NCI-H2196 (cell line): ENCODE measurements at regions not wholly inside any gene's neighbourhood (a gene's known extent, or its start where the extent isn't known, plus 50 kb on each side); places are given as distances from the start of the nearest gene placed in this dataset.

Experiments used
- DNase-seq: peaks from one replicate; lab custom pipeline; 2025; ENCODE audit not compliant: unreplicated experiment; lab: John Stamatoyannopoulos, UW

- no peak for DNase-seq
Observed at GRCh38 chr13:79678100-79678499, 197.1 kb downstream of the NDFIP2 start.

GRCh38 chr13:79675931-79676660, 195.1 kb downstream of the NDFIP2 start:
- DNase-seq, result no peak

GRCh38 chr13:79674765-79675515, 194.0 kb downstream of the NDFIP2 start:
- no peak for DNase-seq

DNA sequence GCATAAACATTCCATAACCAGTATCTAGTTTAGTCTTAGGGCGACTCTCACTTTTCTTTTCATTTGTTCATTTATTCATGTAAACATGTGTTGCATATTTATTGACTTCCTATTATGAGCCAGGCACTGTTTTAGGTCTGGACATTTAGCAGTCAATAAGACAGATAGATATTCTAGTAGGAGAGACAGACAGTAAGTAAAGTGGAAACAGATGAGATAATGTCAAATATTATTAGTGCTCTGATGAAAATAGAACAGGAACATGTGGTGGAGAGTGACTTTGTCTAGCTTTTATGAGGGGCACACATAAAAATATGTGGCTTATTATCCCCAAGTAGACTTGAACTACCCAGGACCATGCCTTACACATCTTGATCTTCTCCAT, 193.0 kb downstream of the NDFIP2 start:
- no peak for DNase-seq

DNA sequence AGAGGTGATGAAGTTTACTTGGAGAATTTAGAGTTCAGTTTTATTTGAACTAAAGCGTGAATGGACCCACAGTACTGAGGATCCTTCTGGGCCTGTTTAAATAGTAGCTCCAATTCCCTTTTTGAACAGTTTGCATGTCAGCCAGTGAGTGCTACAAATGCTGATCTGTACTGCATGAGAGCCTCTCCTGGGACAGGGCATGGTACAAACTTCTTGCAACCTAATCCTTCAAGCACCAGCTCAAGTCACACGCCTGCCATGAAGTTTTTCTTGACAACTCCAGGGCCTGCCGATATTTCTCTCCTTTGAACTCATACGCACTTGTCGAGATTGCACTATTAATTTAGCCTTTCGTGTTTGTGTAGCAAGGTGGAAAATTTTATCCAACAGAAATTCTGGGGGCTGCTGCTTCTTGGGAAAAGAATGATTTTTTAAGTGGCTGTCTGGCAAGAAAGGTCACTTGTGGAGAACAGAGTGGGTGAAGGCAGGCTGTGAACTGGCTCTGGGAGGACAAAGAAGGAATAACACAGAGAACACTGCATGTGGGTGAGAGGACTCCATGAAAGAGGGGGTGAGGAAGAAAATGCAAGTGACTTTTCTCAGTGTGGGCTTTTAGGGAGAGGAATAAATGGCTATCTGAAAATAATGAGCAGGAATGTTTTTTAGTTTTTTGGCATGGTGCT, 192.5 kb downstream of the NDFIP2 start:
- no peak for DNase-seq

- DNase-seq, result no peak
Observed at GRCh38 chr13:79671420-79671819, 190.5 kb downstream of the NDFIP2 start.

DNA sequence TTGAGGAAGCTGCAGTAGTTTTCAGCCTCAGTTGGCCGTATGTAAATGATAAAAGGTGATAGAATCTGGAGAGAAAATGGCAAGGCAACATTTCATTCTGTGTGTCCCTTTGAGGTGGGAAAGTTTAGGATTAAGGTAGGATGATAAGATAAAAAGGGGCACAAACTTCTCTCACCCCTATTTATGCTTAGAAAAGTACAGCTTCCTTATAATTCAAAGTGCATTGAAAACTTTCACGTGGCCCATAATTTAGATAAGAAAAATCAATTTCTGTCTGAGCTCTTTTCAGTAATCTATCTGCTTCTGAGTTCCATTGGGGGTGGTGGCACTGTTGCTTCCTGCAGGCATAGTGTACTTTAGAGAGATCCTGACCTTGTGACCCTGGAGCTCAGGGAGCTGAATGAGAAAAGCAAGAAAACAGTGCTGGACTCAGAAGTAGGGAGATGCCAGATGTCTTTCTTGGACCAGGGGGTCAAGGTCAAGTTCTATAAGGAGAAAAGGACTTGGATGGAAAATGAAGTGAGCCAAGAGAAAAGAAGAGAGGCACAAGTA, 187.3 kb downstream of the NDFIP2 start:
- no peak for DNase-seq

DNA sequence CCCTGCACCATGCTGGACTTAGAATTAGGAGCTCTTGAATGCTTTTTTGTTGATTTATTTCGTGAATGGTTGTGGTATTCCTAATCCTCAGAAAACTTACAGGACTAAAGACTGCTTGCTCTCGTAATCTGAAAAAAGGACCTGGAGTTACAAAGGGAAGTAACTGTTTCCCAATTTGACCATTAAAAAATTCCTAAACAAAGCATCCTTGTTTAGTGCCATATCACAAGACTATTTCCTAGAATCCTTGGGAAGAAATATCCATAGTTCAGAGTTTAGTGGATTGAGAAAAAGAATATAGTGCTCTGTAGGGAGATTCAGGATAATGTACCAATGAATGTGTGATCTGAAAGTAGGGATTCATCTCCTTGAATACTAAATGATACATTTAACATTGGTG, 186.8 kb downstream of the NDFIP2 start:
- no peak for DNase-seq

DNA sequence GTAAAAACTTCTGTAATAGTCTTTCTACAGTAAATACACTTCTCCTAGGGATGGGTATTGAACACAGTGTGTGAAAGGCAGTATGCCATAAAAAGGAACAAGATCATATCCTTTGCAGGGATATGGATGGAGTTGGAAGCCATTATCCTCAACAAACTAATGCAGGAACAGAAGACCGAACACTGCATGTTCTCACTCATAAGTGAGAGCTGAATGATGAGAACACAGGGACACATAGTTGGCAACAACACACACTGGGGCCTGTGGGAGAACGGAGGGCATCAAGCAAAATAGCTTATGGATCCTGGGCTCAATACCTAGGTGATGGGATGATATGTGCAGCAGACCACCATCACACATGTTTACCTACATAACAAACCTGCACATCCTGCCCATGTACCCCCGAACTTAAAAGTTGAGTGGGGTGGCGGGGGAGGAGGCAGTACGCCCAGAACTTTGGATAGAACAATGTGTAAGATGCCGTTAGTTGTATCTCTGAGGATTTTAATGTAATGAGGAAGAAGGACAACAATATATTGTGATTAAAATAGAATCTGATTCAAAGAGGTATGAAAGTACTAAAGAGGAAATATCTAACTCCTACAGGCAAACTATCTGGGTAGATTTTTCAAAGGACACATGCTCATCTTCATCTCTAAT, 183.2 kb downstream of the NDFIP2 start:
- no peak for DNase-seq

GRCh38 chr13:79663435-79663834, 182.5 kb downstream of the NDFIP2 start:
- DNase-seq, result no peak

DNA sequence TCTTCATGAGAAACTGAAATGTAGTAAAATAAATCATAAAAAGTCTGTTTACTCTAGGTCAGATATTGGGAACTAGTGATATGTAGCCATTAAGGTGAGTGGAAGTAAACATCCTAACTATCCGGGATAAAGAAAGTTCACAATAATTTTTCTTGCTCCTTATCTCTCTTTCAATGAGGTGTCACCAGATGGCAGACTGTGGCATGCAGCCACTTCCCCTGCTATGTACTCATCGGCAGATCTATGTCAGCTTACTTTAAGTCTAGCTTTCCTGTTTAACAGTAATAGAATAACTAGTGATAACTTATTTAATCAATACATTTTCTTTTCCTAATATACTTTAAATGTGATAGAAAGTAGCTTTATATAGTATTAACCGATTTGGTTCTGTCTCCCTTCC, 181.9 kb downstream of the NDFIP2 start:
- DNase-seq, result no peak

- DNase-seq, result no peak
Observed at GRCh38 chr13:79660361-79660760, 179.4 kb downstream of the NDFIP2 start.

- DNase-seq, result no peak
Observed at GRCh38 chr13:79659121-79659521, 178.2 kb downstream of the NDFIP2 start.

GRCh38 chr13:79658333-79658975, 177.5 kb downstream of the NDFIP2 start:
- no peak for DNase-seq

DNA sequence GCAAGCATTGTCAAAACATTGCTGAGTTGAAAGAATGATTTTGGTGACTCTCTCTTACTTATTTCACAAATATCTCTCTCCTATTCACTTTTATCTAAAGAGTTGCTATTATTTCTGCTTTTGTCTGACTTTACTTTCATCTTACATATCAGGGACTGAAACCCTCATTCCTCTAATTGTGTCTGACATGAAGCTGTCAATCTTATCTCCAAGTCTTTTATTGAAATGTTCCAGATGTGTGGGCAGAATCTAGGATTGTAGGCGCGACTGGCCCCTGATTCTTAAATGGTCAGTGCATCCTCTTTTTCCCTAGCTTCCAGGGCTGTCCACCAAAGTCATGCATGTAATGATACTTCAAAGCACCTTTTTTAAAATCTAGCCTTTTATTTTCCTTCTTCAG, 174.6 kb downstream of the NDFIP2 start:
- no peak for DNase-seq

- DNase-seq, result no peak
Observed at GRCh38 chr13:79654520-79654919, 173.6 kb downstream of the NDFIP2 start.

DNA sequence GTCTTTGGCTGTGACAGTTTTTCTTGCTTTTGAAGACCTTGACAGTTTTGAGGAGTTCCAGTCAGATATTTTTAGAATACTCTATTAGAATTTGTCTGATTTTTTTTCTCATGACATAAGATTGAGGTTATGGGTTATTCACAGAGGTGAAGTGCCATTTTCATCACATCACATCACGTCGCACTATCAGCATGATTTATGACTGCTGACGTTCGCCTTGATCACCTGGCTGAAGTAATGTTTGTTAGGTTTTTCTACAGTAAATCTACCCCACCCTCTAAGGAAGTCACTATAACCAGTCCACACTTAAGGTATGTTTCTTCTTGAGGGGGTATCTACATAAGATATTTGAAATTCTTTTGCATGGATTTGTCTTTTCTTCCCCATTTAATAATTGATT, 169.7 kb downstream of the NDFIP2 start:
- no peak for DNase-seq

GRCh38 chr13:79648191-79648590, 167.2 kb downstream of the NDFIP2 start:
- DNase-seq, result no peak

DNA sequence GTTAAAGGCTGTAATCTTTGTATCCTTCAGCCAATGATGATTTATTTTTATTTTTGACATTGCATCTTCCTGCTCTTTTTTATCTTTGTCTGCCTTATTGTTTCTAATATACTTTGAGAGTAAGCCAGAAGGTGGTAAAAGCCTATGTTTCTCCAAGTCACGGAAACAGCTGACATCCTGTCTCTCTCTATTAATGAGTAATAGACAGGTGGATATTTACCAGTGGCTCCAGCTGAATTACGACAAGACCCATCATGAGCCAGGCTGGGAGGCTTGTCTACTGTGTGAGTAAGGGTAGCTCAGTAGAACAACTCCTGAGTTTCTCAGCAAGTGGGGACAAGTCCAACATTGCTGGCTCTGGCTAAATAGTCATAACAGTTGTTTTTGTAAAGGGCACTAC, 166.6 kb downstream of the NDFIP2 start:
- no peak for DNase-seq

DNA sequence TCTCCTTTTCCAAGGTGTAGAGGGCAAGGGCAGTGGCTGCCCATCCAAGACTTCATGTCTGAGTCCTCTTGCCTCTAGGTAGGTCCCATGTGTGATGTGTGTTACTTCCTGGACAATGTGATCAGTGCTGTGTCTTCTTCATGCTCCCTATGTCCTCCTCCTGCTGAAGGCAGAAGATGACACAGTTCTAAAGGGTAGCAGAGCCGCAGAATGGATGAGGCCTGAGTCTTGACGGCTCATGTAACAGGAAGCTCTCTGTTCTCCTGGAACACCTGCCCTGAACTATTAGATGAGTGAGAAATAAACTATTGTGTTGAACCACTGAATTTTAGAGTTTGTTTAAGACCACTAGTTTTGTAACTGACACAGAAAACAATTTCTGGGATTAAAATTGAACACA, 165.9 kb downstream of the NDFIP2 start:
- DNase-seq, result no peak

GRCh38 chr13:79645569-79645968, 164.6 kb downstream of the NDFIP2 start:
- DNase-seq, result no peak
